HEK293 (cell line): ENCODE measurements at regions not wholly inside any gene's neighbourhood (a gene's known extent, or its start where the extent isn't known, plus 50 kb on each side); places are given as distances from the start of the nearest gene placed in this dataset.

Source experiments
- CTCF ChIA-PET: fragments of 350-600 bp; formaldehyde crosslinking; extraction: SDS; loops from one replicate; lab custom pipeline; 2021; ENCODE audit warnings: antibody characterized with exemption; lab: Yijun Ruan, JAX
- POLR2A ChIA-PET: fragments of 300-600 bp; formaldehyde crosslinking; extraction: SDS; loops from one replicate; lab custom pipeline; 2020; ENCODE audit warnings: antibody characterized with exemption, inconsistent platforms; lab: Yijun Ruan, JAX
- H3K27ac ChIP-seq: fragments of 200-500 bp; sonication (Bioruptor generic); 2 replicates; pipeline ENCODE4 v1.5.1; 2014; ENCODE audit warnings: low read depth, low read length, control low read depth, inconsistent platforms; ENCODE audit errors: extremely low read depth
- H3K36me3 ChIP-seq, 2 experiments: fragments of 200-500 bp in 1 of 2; sonication (Bioruptor generic) in 1 of 2; 1 replicate in 1 of 2; 2 replicates in 1 of 2; pipeline ENCODE4 v1.5.1; 2014 to 2017; ENCODE audit warnings: inconsistent platforms in 2 of 2, low read length in 2 of 2; ENCODE audit not compliant: control insufficient read depth in 2 of 2, insufficient read depth in 1 of 2
- H3K4me1 ChIP-seq: fragments of 200-500 bp; sonication (Bioruptor generic); 2 replicates; pipeline ENCODE4 v1.5.1; 2014; ENCODE audit warnings: mild to moderate bottlenecking, low read length, inconsistent platforms; ENCODE audit not compliant: control insufficient read depth, insufficient read depth
- H3K4me3 ChIP-seq: 2 replicates; pipeline ENCODE4 v1.5.1; 2011; ENCODE audit warnings: low read depth, mild to moderate bottlenecking, control low read depth, low read length, moderate library complexity
- H3K9me3 ChIP-seq: fragments of 200-500 bp; sonication (Bioruptor generic); 2 replicates; pipeline ENCODE4 v1.5.1; 2014; ENCODE audit warnings: low read depth, low read length, inconsistent platforms; ENCODE audit not compliant: control insufficient read depth, insufficient read depth
- GFI1B ChIP-seq: fragments of 450-650 bp; formaldehyde crosslinking; IDR thresholded peaks from 2 replicates; pipeline ENCODE4 v1.5.1; 2016; ENCODE audit warnings: missing biosample characterization, missing genetic modification characterization
- MEIS1 ChIP-seq: sonication (generic); formaldehyde crosslinking; IDR thresholded peaks from 2 replicates; pipeline ENCODE4 v1.8.1; 2022; ENCODE audit warnings: missing genetic modification reagents, mild to moderate bottlenecking, borderline replicate concordance
- MZF1 ChIP-seq: fragments of 450-650 bp; formaldehyde crosslinking; IDR thresholded peaks from 2 replicates; pipeline ENCODE4 v1.5.1; 2017; ENCODE audit warnings: missing biosample characterization, missing genetic modification characterization, borderline replicate concordance
- ZBTB1 ChIP-seq: fragments of 450-650 bp; formaldehyde crosslinking; IDR thresholded peaks from 2 replicates; pipeline ENCODE4 v1.5.1; 2016; ENCODE audit warnings: missing biosample characterization, missing genetic modification characterization
- ZNF133 ChIP-seq: fragments of 450-650 bp; formaldehyde crosslinking; IDR thresholded peaks from 2 replicates; pipeline ENCODE4 v1.5.1; 2016; ENCODE audit warnings: missing biosample characterization, missing genetic modification characterization
- ZNF138 ChIP-seq: fragments of 450-650 bp; formaldehyde crosslinking; IDR thresholded peaks from 2 replicates; pipeline ENCODE4 v1.5.1; 2016; ENCODE audit warnings: missing biosample characterization, missing genetic modification characterization, borderline replicate concordance
- ZNF19 ChIP-seq: fragments of 450-650 bp; formaldehyde crosslinking; IDR thresholded peaks from 2 replicates; pipeline ENCODE4; 2016; ENCODE audit warnings: missing biosample characterization, missing genetic modification characterization, low read depth
- ZNF311 ChIP-seq: fragments of 450-650 bp; formaldehyde crosslinking; IDR thresholded peaks from 2 replicates; pipeline ENCODE4 v1.5.1; 2017; ENCODE audit warnings: missing biosample characterization, missing genetic modification characterization, borderline replicate concordance
- ZNF354C ChIP-seq: fragments of 450-650 bp; formaldehyde crosslinking; IDR thresholded peaks from 2 replicates; pipeline ENCODE4 v1.5.1; 2016; ENCODE audit warnings: missing biosample characterization, missing genetic modification characterization, low read depth, borderline replicate concordance
- ZNF433 ChIP-seq: fragments of 450-650 bp; formaldehyde crosslinking; IDR thresholded peaks from 2 replicates; pipeline ENCODE4 v1.5.1; 2016; ENCODE audit warnings: missing biosample characterization, missing genetic modification characterization, low read depth
- ZNF510 ChIP-seq: fragments of 450-650 bp; formaldehyde crosslinking; IDR thresholded peaks from 2 replicates; pipeline ENCODE4 v1.5.1; 2018; ENCODE audit warnings: mild to moderate bottlenecking, missing genetic modification characterization, missing biosample characterization; ENCODE audit not compliant: insufficient replicate concordance
- ZNF555 ChIP-seq: fragments of 450-650 bp; formaldehyde crosslinking; conservative IDR thresholded peaks from 2 replicates; pipeline ENCODE4 v1.5.1; 2017; ENCODE audit warnings: missing biosample characterization, mild to moderate bottlenecking, missing genetic modification characterization, inconsistent platforms
- ZNF585B ChIP-seq: fragments of 450-650 bp; formaldehyde crosslinking; IDR thresholded peaks from 2 replicates; pipeline ENCODE4 v1.5.1; 2016; ENCODE audit warnings: missing biosample characterization, missing genetic modification characterization
- ZNF600 ChIP-seq: fragments of 450-650 bp; formaldehyde crosslinking; IDR thresholded peaks from 2 replicates; pipeline ENCODE4 v1.5.1; 2016; ENCODE audit warnings: missing biosample characterization, missing genetic modification characterization
- ZNF621 ChIP-seq: fragments of 450-650 bp; formaldehyde crosslinking; IDR thresholded peaks from 2 replicates; pipeline ENCODE4 v1.5.1; 2017; ENCODE audit warnings: missing biosample characterization, missing genetic modification characterization
- ZNF654 ChIP-seq: fragments of 450-650 bp; formaldehyde crosslinking; IDR thresholded peaks from 2 replicates; pipeline ENCODE4 v1.5.1; 2016; ENCODE audit warnings: low read depth, missing biosample characterization, missing genetic modification characterization
- ZNF658 ChIP-seq: fragments of 450-650 bp; formaldehyde crosslinking; IDR thresholded peaks from 2 replicates; pipeline ENCODE4; 2016; ENCODE audit warnings: missing biosample characterization, missing genetic modification characterization
- ZNF660 ChIP-seq: fragments of 450-650 bp; IDR thresholded peaks from 2 replicates; pipeline ENCODE4 v1.5.1; 2018; ENCODE audit warnings: missing biosample characterization, mild to moderate bottlenecking, missing genetic modification characterization
- ZXDB ChIP-seq: fragments of 450-650 bp; formaldehyde crosslinking; IDR thresholded peaks from 2 replicates; pipeline ENCODE4 v1.5.1; 2016; ENCODE audit warnings: missing biosample characterization, missing genetic modification characterization
- TF ChIP-seq, protein P1 (sequence below): fragments of 450-650 bp; formaldehyde crosslinking; IDR thresholded peaks from 2 replicates; pipeline ENCODE4 v1.5.1; 2016; ENCODE audit warnings: missing biosample characterization, missing genetic modification characterization
- TF ChIP-seq, protein P2 (sequence below): fragments of 450-650 bp; formaldehyde crosslinking; IDR thresholded peaks from 2 replicates; pipeline ENCODE4 v1.5.1; 2016; ENCODE audit warnings: missing biosample characterization, missing genetic modification characterization
- TF ChIP-seq, protein P3 (sequence below): fragments of 450-650 bp; formaldehyde crosslinking; IDR thresholded peaks from 2 replicates; pipeline ENCODE4 v1.5.1; 2016; ENCODE audit warnings: missing biosample characterization, missing genetic modification characterization, borderline replicate concordance
- TF ChIP-seq, protein P4 (sequence below): fragments of 450-650 bp; formaldehyde crosslinking; IDR thresholded peaks from 2 replicates; pipeline ENCODE4 v1.5.1; 2017; ENCODE audit warnings: missing biosample characterization, missing genetic modification characterization

DNA sequence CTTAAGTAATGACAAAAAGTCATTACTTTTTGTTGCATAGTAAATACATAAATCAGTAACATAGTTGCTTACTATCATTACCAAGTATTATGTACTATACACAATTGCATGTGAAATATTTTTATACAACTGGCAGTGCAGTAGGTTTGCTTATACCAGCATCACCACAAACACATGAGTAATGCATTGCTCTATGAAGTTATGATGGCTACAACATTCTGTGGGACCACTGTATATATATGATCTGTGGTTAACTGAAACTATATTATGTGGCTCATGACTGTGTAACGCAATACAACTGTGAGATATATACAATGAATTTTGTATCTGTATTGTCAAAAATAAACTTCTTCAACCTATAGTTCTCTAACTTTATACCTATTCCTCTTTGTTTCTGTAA, 113.7 kb upstream of the RBMS3 start (continued):
- TF ChIP-seq ZNF138 (tag by site-specific recombination) (no peak), ZNF600 (tag by site-specific recombination) (no peak), ZXDB (tag by site-specific recombination) (no peak), ZNF133 (tag by site-specific recombination) (no peak), GFI1B (tag by site-specific recombination) (no peak), ZNF510 (no peak), ZBTB1 (no peak)
- TF ChIP-seq, protein P1, sequence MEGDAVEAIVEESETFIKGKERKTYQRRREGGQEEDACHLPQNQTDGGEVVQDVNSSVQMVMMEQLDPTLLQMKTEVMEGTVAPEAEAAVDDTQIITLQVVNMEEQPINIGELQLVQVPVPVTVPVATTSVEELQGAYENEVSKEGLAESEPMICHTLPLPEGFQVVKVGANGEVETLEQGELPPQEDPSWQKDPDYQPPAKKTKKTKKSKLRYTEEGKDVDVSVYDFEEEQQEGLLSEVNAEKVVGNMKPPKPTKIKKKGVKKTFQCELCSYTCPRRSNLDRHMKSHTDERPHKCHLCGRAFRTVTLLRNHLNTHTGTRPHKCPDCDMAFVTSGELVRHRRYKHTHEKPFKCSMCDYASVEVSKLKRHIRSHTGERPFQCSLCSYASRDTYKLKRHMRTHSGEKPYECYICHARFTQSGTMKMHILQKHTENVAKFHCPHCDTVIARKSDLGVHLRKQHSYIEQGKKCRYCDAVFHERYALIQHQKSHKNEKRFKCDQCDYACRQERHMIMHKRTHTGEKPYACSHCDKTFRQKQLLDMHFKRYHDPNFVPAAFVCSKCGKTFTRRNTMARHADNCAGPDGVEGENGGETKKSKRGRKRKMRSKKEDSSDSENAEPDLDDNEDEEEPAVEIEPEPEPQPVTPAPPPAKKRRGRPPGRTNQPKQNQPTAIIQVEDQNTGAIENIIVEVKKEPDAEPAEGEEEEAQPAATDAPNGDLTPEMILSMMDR, result no peak

DNA sequence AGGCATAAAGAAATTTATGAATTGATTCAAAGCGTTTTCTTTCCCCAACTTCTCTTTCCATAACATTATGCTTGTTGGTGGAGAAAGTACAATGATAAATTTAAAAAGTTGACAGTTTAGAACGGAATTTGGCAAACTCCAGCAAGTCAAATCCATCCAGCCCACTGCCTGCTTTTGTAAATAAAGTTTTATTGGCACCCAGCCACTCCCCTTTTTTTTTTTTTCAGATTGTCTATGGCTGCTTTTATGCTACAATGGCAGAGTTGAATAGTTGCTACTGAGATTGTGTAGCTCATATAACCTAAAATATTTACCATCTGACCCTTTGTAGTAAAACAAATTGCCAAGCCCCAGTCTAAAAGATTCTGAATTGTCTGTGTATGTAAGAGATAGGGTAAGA, 112.8 kb upstream of the RBMS3 start:
- Histone ChIP-seq H3K4me3 (no peak overlapping the region), H3K9me3 (no peaks in the 10 kb centered on the region), H3K4me1 (peaks cover 13% of the 10 kb centered on the region; the same call in 1 of the 2 replicates), H3K27ac (no peak overlapping the region), H3K36me3 (no peaks in the 10 kb centered on the region)
- POLR2A ChIA-PET, result no interaction called here
- CTCF ChIA-PET, result interaction anchor here (0.8 kb wide), 1 partner anchor 252 kb away, joined by 4 read pairs; no protein-coding TSS in a partner anchor
- TF ChIP-seq ZNF133 (tag by site-specific recombination) (no peak), ZNF433 (no peak), ZNF354C (tag by site-specific recombination) (no peak), ZNF585B (tag by site-specific recombination) (no peak), MZF1 (tag by site-specific recombination) (no peak), ZNF621 (no peak), ZNF658 (tag by site-specific recombination) (no peak), MEIS1 (CRISPR knock-in tag) (no peak), ZNF660 (tag by site-specific recombination) (no peak), ZNF555 (tag by site-specific recombination) (no peak), ZNF19 (no peak), ZNF311 (tag by site-specific recombination) (no peak), ZNF600 (tag by site-specific recombination) (no peak), ZNF654 (tag by site-specific recombination) (no peak)
- TF ChIP-seq, protein P2, sequence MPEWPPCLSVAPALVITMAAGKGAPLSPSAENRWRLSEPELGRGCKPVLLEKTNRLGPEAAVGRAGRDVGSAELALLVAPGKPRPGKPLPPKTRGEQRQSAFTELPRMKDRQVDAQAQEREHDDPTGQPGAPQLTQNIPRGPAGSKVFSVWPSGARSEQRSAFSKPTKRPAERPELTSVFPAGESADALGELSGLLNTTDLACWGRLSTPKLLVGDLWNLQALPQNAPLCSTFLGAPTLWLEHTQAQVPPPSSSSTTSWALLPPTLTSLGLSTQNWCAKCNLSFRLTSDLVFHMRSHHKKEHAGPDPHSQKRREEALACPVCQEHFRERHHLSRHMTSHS (tag by site-specific recombination), result no peak
- TF ChIP-seq, protein P3, sequence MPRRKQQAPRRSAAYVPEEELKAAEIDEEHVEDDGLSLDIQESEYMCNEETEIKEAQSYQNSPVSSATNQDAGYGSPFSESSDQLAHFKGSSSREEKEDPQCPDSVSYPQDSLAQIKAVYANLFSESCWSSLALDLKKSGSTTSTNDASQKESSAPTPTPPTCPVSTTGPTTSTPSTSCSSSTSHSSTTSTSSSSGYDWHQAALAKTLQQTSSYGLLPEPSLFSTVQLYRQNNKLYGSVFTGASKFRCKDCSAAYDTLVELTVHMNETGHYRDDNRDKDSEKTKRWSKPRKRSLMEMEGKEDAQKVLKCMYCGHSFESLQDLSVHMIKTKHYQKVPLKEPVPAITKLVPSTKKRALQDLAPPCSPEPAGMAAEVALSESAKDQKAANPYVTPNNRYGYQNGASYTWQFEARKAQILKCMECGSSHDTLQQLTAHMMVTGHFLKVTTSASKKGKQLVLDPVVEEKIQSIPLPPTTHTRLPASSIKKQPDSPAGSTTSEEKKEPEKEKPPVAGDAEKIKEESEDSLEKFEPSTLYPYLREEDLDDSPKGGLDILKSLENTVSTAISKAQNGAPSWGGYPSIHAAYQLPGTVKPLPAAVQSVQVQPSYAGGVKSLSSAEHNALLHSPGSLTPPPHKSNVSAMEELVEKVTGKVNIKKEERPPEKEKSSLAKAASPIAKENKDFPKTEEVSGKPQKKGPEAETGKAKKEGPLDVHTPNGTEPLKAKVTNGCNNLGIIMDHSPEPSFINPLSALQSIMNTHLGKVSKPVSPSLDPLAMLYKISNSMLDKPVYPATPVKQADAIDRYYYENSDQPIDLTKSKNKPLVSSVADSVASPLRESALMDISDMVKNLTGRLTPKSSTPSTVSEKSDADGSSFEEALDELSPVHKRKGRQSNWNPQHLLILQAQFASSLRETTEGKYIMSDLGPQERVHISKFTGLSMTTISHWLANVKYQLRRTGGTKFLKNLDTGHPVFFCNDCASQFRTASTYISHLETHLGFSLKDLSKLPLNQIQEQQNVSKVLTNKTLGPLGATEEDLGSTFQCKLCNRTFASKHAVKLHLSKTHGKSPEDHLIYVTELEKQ (tag by site-specific recombination), result no peak
- TF ChIP-seq, protein P4, sequence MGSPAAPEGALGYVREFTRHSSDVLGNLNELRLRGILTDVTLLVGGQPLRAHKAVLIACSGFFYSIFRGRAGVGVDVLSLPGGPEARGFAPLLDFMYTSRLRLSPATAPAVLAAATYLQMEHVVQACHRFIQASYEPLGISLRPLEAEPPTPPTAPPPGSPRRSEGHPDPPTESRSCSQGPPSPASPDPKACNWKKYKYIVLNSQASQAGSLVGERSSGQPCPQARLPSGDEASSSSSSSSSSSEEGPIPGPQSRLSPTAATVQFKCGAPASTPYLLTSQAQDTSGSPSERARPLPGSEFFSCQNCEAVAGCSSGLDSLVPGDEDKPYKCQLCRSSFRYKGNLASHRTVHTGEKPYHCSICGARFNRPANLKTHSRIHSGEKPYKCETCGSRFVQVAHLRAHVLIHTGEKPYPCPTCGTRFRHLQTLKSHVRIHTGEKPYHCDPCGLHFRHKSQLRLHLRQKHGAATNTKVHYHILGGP (tag by site-specific recombination), result no peak
